ENCODE measurements at regions not wholly inside any gene's neighbourhood (a gene's known extent, or its start where the extent isn't known, plus 50 kb on each side); places are given as distances from the start of the nearest gene placed in this dataset.

DNA sequence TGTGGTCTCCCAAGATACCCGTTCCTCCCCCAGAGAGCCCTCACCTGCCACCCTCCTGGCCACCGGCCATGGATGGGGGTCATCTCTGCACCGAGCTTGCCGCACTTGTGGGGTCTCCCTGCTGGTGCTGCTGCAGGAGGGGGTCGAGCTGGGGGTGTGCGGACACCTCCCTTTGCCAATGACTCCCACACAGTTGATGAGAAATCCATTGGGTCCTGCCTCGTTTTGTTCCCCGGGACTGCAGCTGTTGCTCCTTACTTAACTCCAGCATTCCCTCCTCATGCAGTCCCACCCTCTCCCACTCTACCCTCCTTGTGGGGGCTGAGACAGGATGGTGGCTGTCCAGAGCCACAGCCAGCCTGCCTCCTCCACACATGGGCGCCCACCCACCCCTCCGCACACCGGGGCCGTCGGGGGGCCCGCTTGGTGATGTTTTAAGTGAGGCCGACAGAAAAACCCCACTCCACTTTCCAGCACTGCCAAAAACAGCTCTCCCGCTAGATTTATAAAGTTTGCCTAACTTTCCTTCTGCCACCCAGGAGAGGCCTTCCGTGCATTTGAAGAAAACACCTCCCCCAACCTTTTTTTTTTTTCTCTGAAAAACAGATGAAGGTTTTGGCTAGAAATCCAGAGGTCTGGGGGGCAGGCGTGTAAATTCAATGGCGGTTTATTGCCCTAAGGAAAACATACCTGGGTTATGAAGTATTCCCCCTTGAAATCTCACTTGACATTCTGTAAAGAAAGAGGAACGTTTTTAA lies 53.5 kb upstream of the APCDD1L start:
- TF ChIP-seq CTCF (IDR thresholded peaks at IDR 0.05), result no peak
- no peak for TF ChIP-seq POLR2A (IDR thresholded peaks at IDR 0.05)

Data from thyroid gland (tissue), 4 donors.